Fibroblast of skin of right biceps (primary cell): ENCODE measurements at regions not wholly inside any gene's neighbourhood (a gene's known extent, or its start where the extent isn't known, plus 50 kb on each side); places are given as distances from the start of the nearest gene placed in this dataset.

Experiments used
- DNase-seq: peaks from one replicate; pipeline ENCODE4 v3.0.0-alpha.2; 2013

GRCh38 chr10:107471911-107472310, 307.4 kb upstream of the SORCS1 start:
- DNase-seq = no peak

GRCh38 chr10:107453561-107453960, 289.1 kb upstream of the SORCS1 start:
- no peak for DNase-seq

GRCh38 chr10:107451047-107451446, 286.5 kb upstream of the SORCS1 start:
- DNase-seq = no peak

- DNase-seq = no peak
Measured at GRCh38 chr10:107450056-107450455, 285.6 kb upstream of the SORCS1 start.

DNA sequence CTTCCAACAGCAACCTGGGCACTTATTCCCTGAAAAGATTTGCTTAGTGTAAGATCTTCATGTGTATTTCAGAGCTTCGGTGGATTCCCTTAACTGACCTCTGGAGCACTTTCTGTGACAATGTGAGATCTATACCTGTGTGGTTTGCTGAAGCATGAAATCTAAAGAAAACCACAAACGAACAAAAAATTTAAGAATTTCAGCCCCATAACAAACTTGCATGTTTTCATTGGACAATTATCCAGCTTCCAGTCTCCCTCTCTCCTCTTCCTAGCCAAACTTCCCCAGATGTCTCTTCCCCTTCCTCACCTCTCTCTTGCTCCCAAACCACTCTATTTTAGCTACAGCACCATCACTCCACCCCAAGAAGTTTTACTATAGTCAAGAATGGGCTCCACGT, 279.9 kb upstream of the SORCS1 start:
- no peak for DNase-seq

DNA sequence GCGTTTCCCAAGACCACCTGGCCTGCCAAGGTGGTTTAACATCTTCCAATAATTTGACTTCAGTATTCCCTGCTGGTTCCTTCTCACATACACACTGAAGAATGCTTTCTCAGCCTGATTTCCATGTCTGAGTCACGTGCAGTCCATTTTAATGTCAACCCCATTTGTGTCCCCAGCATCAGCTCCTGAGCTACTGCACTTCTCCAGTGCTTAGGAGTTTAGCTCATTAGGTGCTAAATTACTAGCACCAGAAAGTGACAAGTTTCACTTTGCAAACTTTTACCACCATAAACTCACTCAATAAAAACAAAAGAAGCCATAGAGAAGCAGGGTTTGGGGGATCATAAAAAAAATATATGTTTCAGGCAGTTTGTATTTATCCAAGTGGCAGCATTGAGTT, 279.3 kb upstream of the SORCS1 start:
- DNase-seq = no peak

DNA sequence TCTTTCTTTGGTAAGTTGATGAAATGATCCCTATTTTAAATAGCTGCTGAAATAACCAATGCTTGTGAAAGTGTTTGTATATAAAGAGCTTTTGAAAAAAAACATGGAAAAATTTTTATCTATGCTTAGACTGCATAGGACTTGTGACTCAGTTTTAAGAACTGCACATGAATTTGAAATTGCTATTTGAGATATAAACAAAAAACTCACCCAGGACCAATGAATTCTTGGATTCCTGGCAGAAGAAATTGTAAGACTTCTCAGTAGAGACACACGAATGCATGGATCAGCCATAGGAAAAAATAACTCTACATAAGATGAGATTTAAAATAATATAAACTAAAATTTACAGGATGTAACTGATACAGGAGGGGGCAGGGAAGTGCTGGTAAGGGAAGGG, 278.8 kb upstream of the SORCS1 start:
- no peak for DNase-seq

DNA sequence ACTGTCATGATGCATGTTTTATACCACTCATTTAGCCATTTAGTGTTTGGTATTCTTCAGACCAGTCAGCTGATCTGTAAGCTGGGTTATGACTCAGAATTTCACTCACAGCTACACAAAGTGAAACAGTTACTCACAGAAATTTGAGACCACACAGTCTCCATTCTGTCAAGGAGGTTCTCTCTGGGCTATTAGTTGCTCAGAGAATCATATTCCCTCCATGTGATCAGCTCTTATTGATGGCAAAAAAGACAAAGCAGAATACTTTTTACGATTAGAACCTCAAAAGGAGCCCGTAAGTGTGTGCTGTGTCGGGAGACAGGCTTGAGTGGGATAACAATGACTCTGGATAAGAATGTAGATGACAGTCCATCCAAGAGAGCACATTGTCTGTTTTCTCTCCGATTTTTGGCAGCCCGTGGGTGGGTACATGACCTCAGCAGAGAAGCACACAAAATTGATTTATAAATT, 277.6 kb upstream of the SORCS1 start:
- peak; percentile 22 for DNase-seq

- no peak for DNase-seq
Measured at GRCh38 chr10:107440741-107441140, 276.2 kb upstream of the SORCS1 start.

GRCh38 chr10:107437921-107438320, 273.4 kb upstream of the SORCS1 start:
- DNase-seq = no peak

- no peak for DNase-seq
Measured at GRCh38 chr10:107436568-107436967, 272.1 kb upstream of the SORCS1 start.

- DNase-seq = no peak
Measured at GRCh38 chr10:107434854-107435253, 270.3 kb upstream of the SORCS1 start.

DNA sequence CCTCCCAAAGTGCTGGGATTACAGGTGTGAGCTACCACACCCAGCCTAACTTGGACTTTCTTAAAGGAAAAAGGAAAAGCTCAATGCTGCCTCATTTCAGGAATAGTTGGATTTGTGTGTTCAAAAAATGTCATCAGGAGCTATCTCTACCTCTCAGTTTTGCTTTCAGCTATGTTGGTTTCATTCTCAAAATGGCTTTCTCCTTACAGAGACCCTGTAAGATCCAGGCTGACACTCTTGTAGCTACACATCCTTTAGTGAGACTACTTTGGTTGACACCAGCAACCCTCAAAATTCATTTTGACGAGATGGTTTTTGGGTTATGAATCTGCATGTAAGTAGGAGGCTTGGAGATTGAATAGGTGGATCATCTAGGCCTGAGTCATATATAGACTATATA, 269.7 kb upstream of the SORCS1 start:
- no peak for DNase-seq

GRCh38 chr10:107433605-107434004, 269.1 kb upstream of the SORCS1 start:
- no peak for DNase-seq

- no peak for DNase-seq
Measured at GRCh38 chr10:107430446-107430845, 265.9 kb upstream of the SORCS1 start.

GRCh38 chr10:107427016-107427415, 262.5 kb upstream of the SORCS1 start:
- DNase-seq = no peak

GRCh38 chr10:107425931-107426553, 261.5 kb upstream of the SORCS1 start:
- DNase-seq = no peak

GRCh38 chr10:107424628-107425027, 260.1 kb upstream of the SORCS1 start:
- no peak for DNase-seq

GRCh38 chr10:107423903-107424302, 259.4 kb upstream of the SORCS1 start:
- no peak for DNase-seq

GRCh38 chr10:107422681-107423080, 258.2 kb upstream of the SORCS1 start:
- no peak for DNase-seq

- no peak for DNase-seq
Measured at GRCh38 chr10:107420196-107420595, 255.7 kb upstream of the SORCS1 start.

DNA sequence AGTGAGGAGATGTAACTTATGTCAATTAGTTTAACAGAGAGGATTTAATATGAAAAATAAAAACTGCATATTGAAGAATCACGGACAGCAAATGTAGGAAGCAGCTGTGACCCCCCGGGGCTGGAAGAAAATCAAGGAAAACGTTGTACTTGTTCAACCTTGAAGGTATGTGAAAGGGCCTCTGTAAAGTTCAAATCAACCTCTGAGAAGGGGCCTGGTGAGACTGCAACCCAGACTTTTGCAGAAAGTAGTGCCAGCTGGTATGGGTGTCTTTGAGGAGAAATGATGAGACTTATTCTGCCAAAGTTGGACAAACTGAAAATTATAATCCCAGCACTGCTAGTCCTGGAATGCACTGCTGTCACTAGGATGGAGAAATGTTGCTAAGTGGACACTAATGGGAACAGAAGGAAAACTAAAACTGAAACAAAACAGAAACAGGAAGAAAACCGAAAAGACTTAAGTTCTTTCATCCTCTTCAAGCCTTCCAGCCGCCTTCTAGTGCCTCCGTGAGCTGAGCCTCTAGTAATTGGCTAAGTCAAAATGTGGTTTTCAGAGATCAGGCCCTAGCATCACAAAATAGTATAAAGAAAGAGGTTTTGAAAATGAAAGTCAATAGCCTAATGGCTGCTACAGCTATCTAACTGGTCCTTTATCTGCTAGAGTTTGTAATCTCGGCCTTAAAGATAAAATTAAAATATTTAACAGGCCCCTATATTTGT, 253.7 kb upstream of the SORCS1 start:
- DNase-seq = no peak

DNA sequence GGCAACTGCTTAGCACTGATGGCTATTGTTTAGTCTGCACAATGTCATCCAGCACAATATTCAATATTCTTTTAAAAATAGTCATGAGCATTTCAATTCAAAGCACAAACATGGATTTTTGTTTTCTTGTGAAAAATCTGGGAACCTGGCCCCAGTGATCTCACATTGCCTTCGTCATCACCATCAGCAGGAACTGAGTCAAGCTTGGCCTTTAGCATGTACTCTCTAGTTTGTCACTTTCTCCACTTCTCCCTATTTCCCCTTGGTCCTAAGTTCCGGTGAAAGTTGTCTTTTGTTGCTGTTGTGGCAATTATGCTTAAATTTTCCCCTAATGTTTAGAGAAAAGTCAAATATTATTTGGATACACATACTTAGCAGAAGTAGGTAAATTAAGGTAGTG, 252.9 kb upstream of the SORCS1 start:
- no peak for DNase-seq

DNA sequence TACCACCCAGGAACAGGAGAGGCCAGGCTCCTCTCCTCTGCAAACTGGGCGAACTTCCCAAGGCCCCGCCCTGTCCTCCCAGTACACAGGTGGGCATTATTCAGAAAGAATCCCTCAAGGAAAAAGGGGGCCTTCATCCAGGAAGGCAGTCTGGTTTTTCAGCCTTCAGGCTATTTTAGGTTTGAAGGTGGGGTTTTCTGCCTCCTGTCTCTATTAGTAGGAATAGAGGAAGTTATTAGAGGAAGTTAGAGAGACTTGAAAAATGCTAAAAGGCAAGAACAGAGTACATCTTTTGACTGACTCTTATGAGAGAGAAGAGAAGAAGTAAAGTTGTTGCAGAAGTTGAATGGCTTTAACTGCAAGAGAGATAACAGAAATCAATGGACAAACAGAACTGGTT, 250.9 kb upstream of the SORCS1 start:
- DNase-seq = no peak

- no peak for DNase-seq
Measured at GRCh38 chr10:107413971-107414370, 249.5 kb upstream of the SORCS1 start.
